Tibial nerve (tissue), 3 donors: ENCODE measurements at regions not wholly inside any gene's neighbourhood (a gene's known extent, or its start where the extent isn't known, plus 50 kb on each side); places are given as distances from the start of the nearest gene placed in this dataset.

Experiments used
- POLR2A ChIP-seq, 2 donors: fragments of 450-650 bp; IDR thresholded peaks; one replicate each; pipeline ENCODE4 v1.6.1; 2017; ENCODE audit warnings: antibody characterized with exemption in 2 of 2, mild to moderate bottlenecking in 2 of 2, moderate library complexity in 2 of 2
- TF ChIP-seq, protein P1 (sequence below), 5 experiments: fragments of 200-600 bp in 3 of 5; fragments of 450-650 bp in 2 of 5; sonication (generic) in 3 of 5; IDR thresholded peaks; one replicate each; pipeline ENCODE4 v1.5.1; 2016 to 2019; ENCODE audit warnings: antibody characterized with exemption in 5 of 5, mild to moderate bottlenecking in 3 of 5, moderate library complexity in 2 of 5

DNA sequence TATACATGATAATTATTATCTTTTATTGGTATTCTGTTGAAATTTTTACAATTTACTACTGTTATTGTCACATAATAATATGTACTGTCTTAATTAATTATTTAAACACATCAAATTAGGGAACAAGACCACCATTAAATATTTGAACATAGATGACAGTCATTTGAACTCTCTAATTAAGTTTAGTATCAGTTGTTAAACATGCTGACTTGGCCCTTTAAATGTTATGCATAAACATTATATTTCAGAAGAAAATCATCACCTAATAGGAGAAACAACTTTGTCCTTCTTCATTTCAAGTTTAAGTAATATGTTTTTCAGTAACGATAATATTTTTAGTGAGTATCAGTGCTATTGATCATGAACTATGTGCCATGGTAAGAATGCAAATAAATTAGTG is 623.5 kb upstream of the GNPDA2 start:
- TF ChIP-seq, protein P1, sequence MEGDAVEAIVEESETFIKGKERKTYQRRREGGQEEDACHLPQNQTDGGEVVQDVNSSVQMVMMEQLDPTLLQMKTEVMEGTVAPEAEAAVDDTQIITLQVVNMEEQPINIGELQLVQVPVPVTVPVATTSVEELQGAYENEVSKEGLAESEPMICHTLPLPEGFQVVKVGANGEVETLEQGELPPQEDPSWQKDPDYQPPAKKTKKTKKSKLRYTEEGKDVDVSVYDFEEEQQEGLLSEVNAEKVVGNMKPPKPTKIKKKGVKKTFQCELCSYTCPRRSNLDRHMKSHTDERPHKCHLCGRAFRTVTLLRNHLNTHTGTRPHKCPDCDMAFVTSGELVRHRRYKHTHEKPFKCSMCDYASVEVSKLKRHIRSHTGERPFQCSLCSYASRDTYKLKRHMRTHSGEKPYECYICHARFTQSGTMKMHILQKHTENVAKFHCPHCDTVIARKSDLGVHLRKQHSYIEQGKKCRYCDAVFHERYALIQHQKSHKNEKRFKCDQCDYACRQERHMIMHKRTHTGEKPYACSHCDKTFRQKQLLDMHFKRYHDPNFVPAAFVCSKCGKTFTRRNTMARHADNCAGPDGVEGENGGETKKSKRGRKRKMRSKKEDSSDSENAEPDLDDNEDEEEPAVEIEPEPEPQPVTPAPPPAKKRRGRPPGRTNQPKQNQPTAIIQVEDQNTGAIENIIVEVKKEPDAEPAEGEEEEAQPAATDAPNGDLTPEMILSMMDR (IDR thresholded peaks at IDR 0.05) = no peak
- no peak for TF ChIP-seq POLR2A (IDR thresholded peaks at IDR 0.05)
